ENCODE measurements at regions not wholly inside any gene's neighbourhood (a gene's known extent, or its start where the extent isn't known, plus 50 kb on each side); places are given as distances from the start of the nearest gene placed in this dataset.

GRCh38 chr12:33322519-33322918, 117.1 kb downstream of the SYT10 start:
- TF ChIP-seq, protein P1, sequence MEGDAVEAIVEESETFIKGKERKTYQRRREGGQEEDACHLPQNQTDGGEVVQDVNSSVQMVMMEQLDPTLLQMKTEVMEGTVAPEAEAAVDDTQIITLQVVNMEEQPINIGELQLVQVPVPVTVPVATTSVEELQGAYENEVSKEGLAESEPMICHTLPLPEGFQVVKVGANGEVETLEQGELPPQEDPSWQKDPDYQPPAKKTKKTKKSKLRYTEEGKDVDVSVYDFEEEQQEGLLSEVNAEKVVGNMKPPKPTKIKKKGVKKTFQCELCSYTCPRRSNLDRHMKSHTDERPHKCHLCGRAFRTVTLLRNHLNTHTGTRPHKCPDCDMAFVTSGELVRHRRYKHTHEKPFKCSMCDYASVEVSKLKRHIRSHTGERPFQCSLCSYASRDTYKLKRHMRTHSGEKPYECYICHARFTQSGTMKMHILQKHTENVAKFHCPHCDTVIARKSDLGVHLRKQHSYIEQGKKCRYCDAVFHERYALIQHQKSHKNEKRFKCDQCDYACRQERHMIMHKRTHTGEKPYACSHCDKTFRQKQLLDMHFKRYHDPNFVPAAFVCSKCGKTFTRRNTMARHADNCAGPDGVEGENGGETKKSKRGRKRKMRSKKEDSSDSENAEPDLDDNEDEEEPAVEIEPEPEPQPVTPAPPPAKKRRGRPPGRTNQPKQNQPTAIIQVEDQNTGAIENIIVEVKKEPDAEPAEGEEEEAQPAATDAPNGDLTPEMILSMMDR (IDR thresholded peaks at IDR 0.05) = no peak
- TF ChIP-seq POLR2A (IDR thresholded peaks at IDR 0.05) = no peak
